GM06990 (cell line): ENCODE measurements at regions not wholly inside any gene's neighbourhood (a gene's known extent, or its start where the extent isn't known, plus 50 kb on each side); places are given as distances from the start of the nearest gene placed in this dataset.

Experiments
- DNase-seq: peaks from one replicate; pipeline ENCODE4 v3.0.0-alpha.2; 2011; ENCODE audit not compliant: insufficient read length; ENCODE audit errors: extremely low read depth
- H3K27me3 ChIP-seq: replicated peaks from 2 replicates; pipeline ENCODE4 v1.6.0; 2011; ENCODE audit warnings: low read length; ENCODE audit not compliant: control insufficient read depth, insufficient read depth
- H3K36me3 ChIP-seq: 2 replicates; pipeline ENCODE4 v1.5.1; 2011; ENCODE audit warnings: low read length; ENCODE audit not compliant: control insufficient read depth, insufficient read depth
- H3K4me3 ChIP-seq: replicated peaks from 2 replicates; pipeline ENCODE4 v1.5.1; 2011; ENCODE audit warnings: low read depth, mild to moderate bottlenecking, control low read depth, low read length
- CTCF ChIP-seq: IDR thresholded peaks from 2 replicates; pipeline ENCODE4 v1.5.1; 2011; ENCODE audit warnings: low read length, control low read depth, mild to moderate bottlenecking, inconsistent platforms; ENCODE audit not compliant: insufficient read depth, poor library complexity, severe bottlenecking

- no peak for TF ChIP-seq CTCF
- no peak overlapping the region for H3K4me3 ChIP-seq
- DNase-seq, result no peak
- H3K36me3 ChIP-seq, result no peaks in the 10 kb centered on the region
- H3K27me3 ChIP-seq, result peaks cover 5% of the 10 kb centered on the region
Measured at GRCh38 chr20:36090223-36090622, 64.3 kb upstream of the EPB41L1 start.

- Histone ChIP-seq H3K27me3 (peaks cover 5% of the 10 kb centered on the region), H3K36me3 (no peaks in the 10 kb centered on the region), H3K4me3 (no peak overlapping the region; the same call in 1 of the 2 replicates)
- no peak for TF ChIP-seq CTCF
- DNase-seq, result no peak
Measured at GRCh38 chr20:36091561-36092397, 62.8 kb upstream of the EPB41L1 start.

- peaks cover 5% of the 10 kb centered on the region for H3K27me3 ChIP-seq
- peak overlapping the region; percentile 55 for H3K4me3 ChIP-seq
- no peak for DNase-seq
- TF ChIP-seq CTCF, result no peak
- H3K36me3 ChIP-seq, result no peaks in the 10 kb centered on the region
Measured at GRCh38 chr20:36092398-36093024, 62.0 kb upstream of the EPB41L1 start.

- DNase-seq, result peak; percentile 39
- Histone ChIP-seq H3K36me3 (no peaks in the 10 kb centered on the region), H3K4me3 (peak overlapping the region; percentile 55), H3K27me3 (peaks cover 5% of the 10 kb centered on the region)
- TF ChIP-seq CTCF, result no peak
Measured at GRCh38 chr20:36093025-36093803, 61.3 kb upstream of the EPB41L1 start.

GRCh38 chr20:36093804-36094145, 60.8 kb upstream of the EPB41L1 start:
- no peak for TF ChIP-seq CTCF
- Histone ChIP-seq H3K4me3 (peak overlapping the region; percentile 55), H3K27me3 (peaks cover 5% of the 10 kb centered on the region), H3K36me3 (no peaks in the 10 kb centered on the region)
- no peak for DNase-seq
